Neuronal stem cell (in vitro differentiated cells): ENCODE measurements at regions not wholly inside any gene's neighbourhood (a gene's known extent, or its start where the extent isn't known, plus 50 kb on each side); places are given as distances from the start of the nearest gene placed in this dataset.

ENCODE experiments used
- DNase-seq: peaks from one replicate; pipeline ENCODE4 v3.0.0-alpha.2; 2013; ENCODE audit warnings: low spot score
- H2AFZ ChIP-seq: one replicate; pipeline ENCODE4 v1.6.1; 2013; ENCODE audit warnings: mild to moderate bottlenecking, low read length, inconsistent platforms
- H2AK5ac ChIP-seq: 2 replicates; pipeline ENCODE4 v1.6.1; 2013; ENCODE audit warnings: low read depth, mild to moderate bottlenecking, inconsistent platforms, low read length, moderate library complexity, mixed read lengths
- H2BK120ac ChIP-seq: 2 replicates; pipeline ENCODE4 v1.6.1; 2013; ENCODE audit warnings: low read depth, mild to moderate bottlenecking, inconsistent platforms, low read length, moderate library complexity, mixed read lengths
- H2BK12ac ChIP-seq: one replicate; pipeline ENCODE4 v1.6.1; 2013; ENCODE audit warnings: low read length, inconsistent platforms
- H2BK15ac ChIP-seq: 2 replicates; pipeline ENCODE4 v1.6.1; 2013; ENCODE audit warnings: mild to moderate bottlenecking, low read length, inconsistent platforms, mixed read lengths
- H2BK5ac ChIP-seq: one replicate; pipeline ENCODE4 v1.6.1; 2013; ENCODE audit warnings: inconsistent platforms, mild to moderate bottlenecking, low read length, moderate library complexity
- H3K14ac ChIP-seq: one replicate; pipeline ENCODE4 v1.6.1; 2013; ENCODE audit warnings: low read length, inconsistent platforms
- H3K18ac ChIP-seq: 2 replicates; pipeline ENCODE4 v1.6.1; 2013; ENCODE audit warnings: low read length, inconsistent platforms
- H3K23ac ChIP-seq: 2 replicates; pipeline ENCODE4 v1.6.1; 2013; ENCODE audit warnings: low read depth, mild to moderate bottlenecking, mixed read lengths, low read length, inconsistent platforms; ENCODE audit not compliant: poor library complexity
- H3K27ac ChIP-seq: replicated peaks from 3 replicates; pipeline ENCODE4 v1.5.1; 2013; ENCODE audit warnings: low read length, inconsistent platforms
- H3K27me3 ChIP-seq, 3 experiments: 2 replicates each; pipeline ENCODE4 v1.6.1; 2013; ENCODE audit warnings: low read length in 3 of 3, mild to moderate bottlenecking in 2 of 3, inconsistent platforms in 1 of 3, low read depth in 1 of 3, mixed read lengths in 1 of 3, moderate library complexity in 1 of 3; ENCODE audit not compliant: control insufficient read depth in 3 of 3, insufficient read depth in 3 of 3
- H3K36me3 ChIP-seq, 2 donors: replicated peaks in 1 of 2; 2 replicates each; pipeline ENCODE4 v1.6.1; 2013; ENCODE audit warnings: low read length in 2 of 2; ENCODE audit not compliant: control insufficient read depth in 2 of 2, insufficient read depth in 2 of 2
- H3K4ac ChIP-seq: 2 replicates; pipeline ENCODE4 v1.6.1; 2013; ENCODE audit warnings: inconsistent platforms, mild to moderate bottlenecking, low read length, moderate library complexity
- H3K4me1 ChIP-seq, 2 donors: 1 replicate in 1 of 2; 2 replicates in 1 of 2; pipeline ENCODE4 v1.6.1; 2013; ENCODE audit warnings: low read length in 2 of 2, low read depth in 1 of 2; ENCODE audit not compliant: control insufficient read depth in 2 of 2, insufficient read depth in 1 of 2
- H3K4me2 ChIP-seq: one replicate; pipeline ENCODE4 v1.6.1; 2013; ENCODE audit warnings: mild to moderate bottlenecking, low read length, inconsistent platforms; ENCODE audit not compliant: insufficient read depth, poor library complexity, severe bottlenecking
- H3K4me3 ChIP-seq, 2 donors: 2 replicates each; pipeline ENCODE4 v1.5.1; 2013; ENCODE audit warnings: low read length in 2 of 2, mild to moderate bottlenecking in 2 of 2, inconsistent platforms in 1 of 2, moderate library complexity in 1 of 2
- H3K79me1 ChIP-seq: one replicate; pipeline ENCODE4 v1.6.1; 2013; ENCODE audit warnings: low read depth, mild to moderate bottlenecking, inconsistent platforms, low read length, moderate library complexity
- H3K9ac ChIP-seq: one replicate; pipeline ENCODE4 v1.6.1; 2013; ENCODE audit warnings: mild to moderate bottlenecking, low read depth, low read length, inconsistent platforms; ENCODE audit not compliant: poor library complexity
- H3K9me3 ChIP-seq, 2 donors: replicated peaks in 1 of 2; 2 replicates each; pipeline versions ENCODE3 to v1.6.1; 2013; ENCODE audit warnings: low read length in 2 of 2, mild to moderate bottlenecking in 2 of 2, inconsistent platforms in 1 of 2, low read depth in 1 of 2, mixed read lengths in 1 of 2, moderate library complexity in 1 of 2; ENCODE audit not compliant: control insufficient read depth in 2 of 2, insufficient read depth in 1 of 2
- H4K8ac ChIP-seq: one replicate; pipeline ENCODE4 v1.6.1; 2013; ENCODE audit warnings: low read depth, mild to moderate bottlenecking, inconsistent platforms, low read length, moderate library complexity
- H4K91ac ChIP-seq: one replicate; pipeline ENCODE4 v1.6.1; 2013; ENCODE audit warnings: low read length, low read depth, mild to moderate bottlenecking, inconsistent platforms; ENCODE audit not compliant: poor library complexity
- WGBS, 2 donors: extraction: QIAGEN DNeasy Blood & Tissue Kit; methylation state at CpG; one replicate each; pipeline ENCODE4 v1.1.7; 2013; ENCODE audit warnings: missing lambda C conversion rate in 2 of 2, mixed read lengths in 1 of 2; ENCODE audit not compliant: insufficient read length in 2 of 2, insufficient replicate concordance in 1 of 2; ENCODE audit errors: extremely low coverage in 2 of 2; 5-methylcytosine and 5-hydroxymethylcytosine counted together

- no peak overlapping the region for H3K27ac ChIP-seq
- H3K18ac ChIP-seq, result no peak overlapping the region
- no peaks in the 10 kb centered on the region for H3K9me3 ChIP-seq
- H3K4ac ChIP-seq, result no peak overlapping the region
- H3K79me1 ChIP-seq, result no peaks in the 10 kb centered on the region
- no peak overlapping the region for H3K4me3 ChIP-seq
- H3K36me3 ChIP-seq, result no peaks in the 10 kb centered on the region
- no peaks in the 10 kb centered on the region for H3K27me3 ChIP-seq
- no peak overlapping the region for H4K8ac ChIP-seq
- H3K4me1 ChIP-seq, result no peaks in the 10 kb centered on the region
- no peak overlapping the region for H3K4me2 ChIP-seq
- H3K14ac ChIP-seq, result no peak overlapping the region
- no peak overlapping the region for H2BK120ac ChIP-seq
- H3K9ac ChIP-seq, result no peak overlapping the region
- H2AFZ ChIP-seq, result peak overlapping the region; percentile 13
- no peak overlapping the region for H2AK5ac ChIP-seq
- H2BK15ac ChIP-seq, result no peak overlapping the region
- no peak overlapping the region for H2BK12ac ChIP-seq
- WGBS, 2 donors, result no CpG with 5 or more reads among the region's 4 CpGs
- no peak overlapping the region for H3K23ac ChIP-seq
- DNase-seq, result no peak
- H2BK5ac ChIP-seq, result no peak overlapping the region
- no peak overlapping the region for H4K91ac ChIP-seq
These were observed 754.4 kb downstream of the NLGN4X start for GRCh38 chrX:5474282-5474681.

GRCh38 chrX:5458300-5458842 is 770.3 kb downstream of the NLGN4X start:
- Histone ChIP-seq H3K9ac (no peak overlapping the region), H4K8ac (no peak overlapping the region), H3K4me1 (no peaks in the 10 kb centered on the region), H4K91ac (no peak overlapping the region), H3K36me3 (no peaks in the 10 kb centered on the region), H2BK5ac (no peak overlapping the region), H3K4me3 (no peak overlapping the region), H3K27ac (no peak overlapping the region), H3K27me3 (no peaks in the 10 kb centered on the region), H3K23ac (no peak overlapping the region), H2AK5ac (no peak overlapping the region), H3K4ac (no peak overlapping the region), H2BK15ac (no peak overlapping the region), H3K4me2 (no peak overlapping the region), H3K9me3 (no peaks in the 10 kb centered on the region), H2BK12ac (no peak overlapping the region), H2BK120ac (no peak overlapping the region), H3K14ac (no peak overlapping the region), H3K18ac (no peak overlapping the region), H2AFZ (no peak overlapping the region), H3K79me1 (no peaks in the 10 kb centered on the region)
- no CpG with 5 or more reads among the region's 6 CpGs for WGBS, 2 donors
- DNase-seq, result no peak

GRCh38 chrX:5449323-5449722 is 779.3 kb downstream of the NLGN4X start:
- no peak overlapping the region for H3K4ac ChIP-seq
- H3K4me3 ChIP-seq, result no peak overlapping the region
- no peak overlapping the region for H2BK15ac ChIP-seq
- H4K91ac ChIP-seq, result no peak overlapping the region
- no peak overlapping the region for H3K4me2 ChIP-seq
- H2BK5ac ChIP-seq, result no peak overlapping the region
- H2BK120ac ChIP-seq, result no peak overlapping the region
- no peak overlapping the region for H4K8ac ChIP-seq
- H3K27ac ChIP-seq, result no peak overlapping the region
- H3K27me3 ChIP-seq, result no peaks in the 10 kb centered on the region
- DNase-seq, result no peak
- H3K4me1 ChIP-seq, result no peaks in the 10 kb centered on the region
- H2AFZ ChIP-seq, result no peak overlapping the region
- WGBS, 2 donors, result no CpG with 5 or more reads among the region's 1 CpG
- H3K23ac ChIP-seq, result no peak overlapping the region
- H3K14ac ChIP-seq, result no peak overlapping the region
- no peak overlapping the region for H2AK5ac ChIP-seq
- H3K9ac ChIP-seq, result no peak overlapping the region
- no peak overlapping the region for H2BK12ac ChIP-seq
- no peaks in the 10 kb centered on the region for H3K79me1 ChIP-seq
- H3K36me3 ChIP-seq, result no peaks in the 10 kb centered on the region
- H3K18ac ChIP-seq, result no peak overlapping the region
- H3K9me3 ChIP-seq, result no peaks in the 10 kb centered on the region

- no peaks in the 10 kb centered on the region for H3K27me3 ChIP-seq
- no peak overlapping the region for H3K9ac ChIP-seq
- H2BK5ac ChIP-seq, result no peak overlapping the region
- no peak overlapping the region for H2BK120ac ChIP-seq
- no peak overlapping the region for H2BK15ac ChIP-seq
- no peak overlapping the region for H2BK12ac ChIP-seq
- no peak overlapping the region for H3K4me3 ChIP-seq
- H2AK5ac ChIP-seq, result no peak overlapping the region
- H2AFZ ChIP-seq, result peak overlapping the region; percentile 39
- no peak overlapping the region for H3K4ac ChIP-seq
- H4K91ac ChIP-seq, result no peak overlapping the region
- no peak for DNase-seq
- H3K4me2 ChIP-seq, result no peak overlapping the region
- H4K8ac ChIP-seq, result no peak overlapping the region
- H3K14ac ChIP-seq, result no peak overlapping the region
- no peaks in the 10 kb centered on the region for H3K9me3 ChIP-seq
- no peaks in the 10 kb centered on the region for H3K79me1 ChIP-seq
- H3K27ac ChIP-seq, result no peak overlapping the region
- no peaks in the 10 kb centered on the region for H3K4me1 ChIP-seq
- H3K23ac ChIP-seq, result no peak overlapping the region
- H3K18ac ChIP-seq, result no peak overlapping the region
- H3K36me3 ChIP-seq, result no peaks in the 10 kb centered on the region
These were observed 796.8 kb downstream of the NLGN4X start for GRCh38 chrX:5431823-5432222.
